Esophagus muscularis mucosa (tissue), 4 donors: ENCODE measurements at regions not wholly inside any gene's neighbourhood (a gene's known extent, or its start where the extent isn't known, plus 50 kb on each side); places are given as distances from the start of the nearest gene placed in this dataset.

ENCODE experiments used
- DNase-seq: peaks from one replicate; pipeline ENCODE4 v3.0.0-alpha.2; 2017; ENCODE audit errors: extremely low spot score
- H3K27ac ChIP-seq, 4 donors: fragments of 200-600 bp; sonication (generic); replicated peaks in 1 of 4; 1 replicate in 3 of 4; 2 replicates in 1 of 4; pipeline ENCODE4 v1.5.1; 2016 to 2019; ENCODE audit warnings: mild to moderate bottlenecking in 1 of 4
- H3K27me3 ChIP-seq, 4 donors: fragments of 200-600 bp; sonication (generic); one replicate each; pipeline versions ENCODE4 v1.5.1 to v1.6.0; 2016 to 2019
- H3K36me3 ChIP-seq, 4 donors: fragments of 200-600 bp; sonication (generic); one replicate each; pipeline ENCODE4 v1.5.1; 2016 to 2019
- H3K4me1 ChIP-seq, 4 donors: fragments of 200-600 bp; sonication (generic); one replicate each; pipeline ENCODE4 v1.5.1; 2016 to 2019
- H3K4me3 ChIP-seq, 4 donors: fragments of 200-600 bp; sonication (generic); 1 replicate in 2 of 4; 2 replicates in 2 of 4; pipeline ENCODE4 v1.5.1; 2016 to 2019; ENCODE audit warnings: mild to moderate bottlenecking in 4 of 4, moderate library complexity in 1 of 4
- H3K9me3 ChIP-seq, 4 donors: fragments of 200-600 bp; sonication (generic); 1 replicate in 3 of 4; 2 replicates in 1 of 4; pipeline ENCODE4 v1.5.1; 2016 to 2019
- EP300 ChIP-seq: sonication (generic); formaldehyde crosslinking; IDR thresholded peaks from one replicate; pipeline ENCODE4 v1.6.1; 2017; ENCODE audit warnings: antibody characterized with exemption
- POLR2A ChIP-seq: fragments of 450-650 bp; IDR thresholded peaks from one replicate; pipeline ENCODE4 v1.6.1; 2017; ENCODE audit warnings: antibody characterized with exemption, moderate library complexity, mild to moderate bottlenecking, low read depth
- POLR2AphosphoS5 ChIP-seq, 2 donors: sonication (generic); formaldehyde crosslinking; IDR thresholded peaks; one replicate each; pipeline ENCODE4 v1.6.1; 2017; ENCODE audit warnings: antibody characterized with exemption in 2 of 2
- WGBS: methylation state at CpG from one replicate; pipeline ENCODE4 v1.1.5; 2018; 5-methylcytosine and 5-hydroxymethylcytosine counted together
- intact Hi-C: fragments of 100-400 bp; cut with DNase I; formaldehyde crosslinking; loops from one replicate; pipeline ENCODE4 v1.15.1; 2023
- TF ChIP-seq, protein P1 (sequence below), 3 experiments: fragments of 200-600 bp in 2 of 3; fragments of 450-650 bp in 1 of 3; sonication (generic) in 2 of 3; IDR thresholded peaks; one replicate each; pipeline ENCODE4 v1.5.1; 2017 to 2019; ENCODE audit warnings: antibody characterized with exemption in 3 of 3, mild to moderate bottlenecking in 2 of 3, moderate library complexity in 1 of 3

DNA sequence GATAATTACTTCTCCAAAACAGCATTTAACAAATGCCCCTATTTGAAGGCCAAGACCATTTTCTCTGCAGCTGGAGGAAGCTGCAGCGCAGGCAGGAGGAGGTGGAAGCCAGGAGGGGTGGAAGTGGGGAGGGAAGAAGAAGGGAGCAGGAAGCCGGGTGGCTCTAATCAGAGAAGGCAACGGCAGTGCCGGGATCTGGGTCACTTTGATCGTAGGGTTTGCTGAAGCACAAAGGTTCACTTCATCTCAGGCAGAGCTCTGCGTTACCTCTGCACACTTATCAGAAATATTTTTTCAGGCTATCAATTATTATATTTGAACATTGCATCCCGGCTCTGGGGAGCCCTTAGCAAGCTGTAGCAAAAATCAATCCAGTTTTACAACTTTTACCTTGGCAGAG is 315.8 kb upstream of the POU3F3 start:
- no peaks in the 10 kb centered on the region for H3K4me1 ChIP-seq
- 61% methylated on average over 7 of the region's 7 CpGs for WGBS
- H3K27ac ChIP-seq = no peak overlapping the region
- peak; percentile 39 for DNase-seq
- H3K27me3 ChIP-seq = no peaks in the 10 kb centered on the region
- no peak overlapping the region for H3K4me3 ChIP-seq
- intact Hi-C loops = no loop called here
- H3K9me3 ChIP-seq = no peaks in the 10 kb centered on the region
- TF ChIP-seq POLR2AphosphoS5 (IDR thresholded peaks at IDR 0.05) = no peak
- no peak for TF ChIP-seq POLR2A
- no peaks in the 10 kb centered on the region for H3K36me3 ChIP-seq

DNA sequence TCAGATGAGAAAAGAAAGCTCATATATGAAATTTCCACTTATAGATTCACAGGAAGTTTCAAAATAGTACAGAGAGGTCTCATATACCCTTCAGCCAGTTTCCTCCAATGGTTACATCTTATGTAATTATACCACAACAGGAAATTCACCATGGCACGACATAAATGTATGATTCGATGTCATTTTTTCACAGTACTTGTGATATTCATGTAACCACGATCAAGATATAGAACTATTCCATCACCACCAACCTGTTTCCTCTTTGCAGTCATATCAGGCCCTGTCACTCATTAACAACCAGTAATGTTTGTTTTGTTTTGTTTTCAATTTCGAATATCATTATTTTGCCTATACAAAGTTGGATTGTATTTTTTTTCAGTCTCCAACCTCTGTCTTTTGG is 314.3 kb upstream of the POU3F3 start:
- H3K9me3 ChIP-seq = no peaks in the 10 kb centered on the region
- TF ChIP-seq, protein P1, sequence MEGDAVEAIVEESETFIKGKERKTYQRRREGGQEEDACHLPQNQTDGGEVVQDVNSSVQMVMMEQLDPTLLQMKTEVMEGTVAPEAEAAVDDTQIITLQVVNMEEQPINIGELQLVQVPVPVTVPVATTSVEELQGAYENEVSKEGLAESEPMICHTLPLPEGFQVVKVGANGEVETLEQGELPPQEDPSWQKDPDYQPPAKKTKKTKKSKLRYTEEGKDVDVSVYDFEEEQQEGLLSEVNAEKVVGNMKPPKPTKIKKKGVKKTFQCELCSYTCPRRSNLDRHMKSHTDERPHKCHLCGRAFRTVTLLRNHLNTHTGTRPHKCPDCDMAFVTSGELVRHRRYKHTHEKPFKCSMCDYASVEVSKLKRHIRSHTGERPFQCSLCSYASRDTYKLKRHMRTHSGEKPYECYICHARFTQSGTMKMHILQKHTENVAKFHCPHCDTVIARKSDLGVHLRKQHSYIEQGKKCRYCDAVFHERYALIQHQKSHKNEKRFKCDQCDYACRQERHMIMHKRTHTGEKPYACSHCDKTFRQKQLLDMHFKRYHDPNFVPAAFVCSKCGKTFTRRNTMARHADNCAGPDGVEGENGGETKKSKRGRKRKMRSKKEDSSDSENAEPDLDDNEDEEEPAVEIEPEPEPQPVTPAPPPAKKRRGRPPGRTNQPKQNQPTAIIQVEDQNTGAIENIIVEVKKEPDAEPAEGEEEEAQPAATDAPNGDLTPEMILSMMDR (IDR thresholded peaks at IDR 0.05) = no peak
- no peak for TF ChIP-seq POLR2AphosphoS5 (IDR thresholded peaks at IDR 0.05)
- TF ChIP-seq EP300 = no peak
- TF ChIP-seq POLR2A = no peak
- H3K27me3 ChIP-seq = no peaks in the 10 kb centered on the region
- intact Hi-C loops = no loop called here
- no peaks in the 10 kb centered on the region for H3K36me3 ChIP-seq
- DNase-seq = no peak
- H3K4me1 ChIP-seq = no peaks in the 10 kb centered on the region
- H3K4me3 ChIP-seq = no peak overlapping the region
- 71% methylated on average over 4 of the region's 4 CpGs for WGBS
- no peak overlapping the region for H3K27ac ChIP-seq

DNA sequence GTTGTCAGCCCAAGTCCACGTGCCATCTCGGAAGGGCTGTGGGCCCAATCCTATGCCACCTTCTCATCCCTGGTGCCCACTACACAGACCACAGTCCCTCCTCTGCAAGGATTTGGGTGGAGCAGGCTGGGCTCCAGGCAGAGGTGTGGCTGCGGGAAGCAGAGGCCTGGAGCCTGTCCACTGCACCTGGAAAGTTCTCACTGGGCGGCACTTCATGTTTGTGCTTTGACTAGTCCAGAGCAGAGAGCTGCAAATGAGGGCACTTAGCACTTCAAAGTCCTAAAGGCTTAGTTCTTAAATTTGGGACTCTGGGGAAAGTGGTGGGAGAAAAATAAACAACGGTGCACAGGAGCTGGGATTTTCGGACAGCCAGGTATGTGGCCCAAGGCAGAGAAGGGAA is 308.9 kb upstream of the POU3F3 start:
- TF ChIP-seq, protein P1 (IDR thresholded peaks at IDR 0.05) = no peak
- no peak for TF ChIP-seq POLR2A
- no peak for TF ChIP-seq POLR2AphosphoS5 (IDR thresholded peaks at IDR 0.05)
- no peak for TF ChIP-seq EP300
- H3K4me3 ChIP-seq = no peak overlapping the region
- H3K9me3 ChIP-seq = no peaks in the 10 kb centered on the region
- no peak overlapping the region for H3K27ac ChIP-seq
- H3K4me1 ChIP-seq = no peaks in the 10 kb centered on the region
- WGBS = 82% methylated on average over 6 of the region's 6 CpGs
- H3K36me3 ChIP-seq = no peaks in the 10 kb centered on the region
- no peaks in the 10 kb centered on the region for H3K27me3 ChIP-seq
- DNase-seq = peak; percentile 75
- intact Hi-C loops = no loop called here

DNA sequence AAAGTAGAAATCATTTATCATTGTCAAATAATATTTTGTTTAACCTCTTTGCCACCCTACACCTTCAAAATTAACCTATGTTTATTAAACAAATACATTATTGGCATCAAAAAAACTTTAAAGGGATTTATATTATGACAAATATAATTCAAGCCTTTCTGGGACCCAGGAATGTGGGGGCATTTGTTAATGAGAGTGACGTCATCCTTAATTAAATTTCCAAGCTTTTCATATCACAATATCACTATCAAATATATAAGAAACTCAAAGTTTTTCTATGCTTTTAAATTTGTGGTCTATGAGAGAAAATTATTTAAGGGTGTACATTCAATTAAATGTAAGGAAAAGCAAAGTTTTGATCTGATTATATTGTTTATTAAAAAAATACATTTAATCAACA is 307.4 kb upstream of the POU3F3 start:
- TF ChIP-seq, protein P1 (IDR thresholded peaks at IDR 0.05) = no peak
- TF ChIP-seq EP300 (no peak), POLR2AphosphoS5 (IDR thresholded peaks at IDR 0.05) (no peak), POLR2A (no peak)
- intact Hi-C loops = no loop called here
- no peak for DNase-seq
- Histone ChIP-seq H3K27me3 (no peaks in the 10 kb centered on the region), H3K4me3 (no peak overlapping the region), H3K4me1 (no peaks in the 10 kb centered on the region), H3K9me3 (no peaks in the 10 kb centered on the region), H3K36me3 (no peaks in the 10 kb centered on the region), H3K27ac (no peak overlapping the region)
- WGBS = 79% methylated on average over 1 of the region's 1 CpG

DNA sequence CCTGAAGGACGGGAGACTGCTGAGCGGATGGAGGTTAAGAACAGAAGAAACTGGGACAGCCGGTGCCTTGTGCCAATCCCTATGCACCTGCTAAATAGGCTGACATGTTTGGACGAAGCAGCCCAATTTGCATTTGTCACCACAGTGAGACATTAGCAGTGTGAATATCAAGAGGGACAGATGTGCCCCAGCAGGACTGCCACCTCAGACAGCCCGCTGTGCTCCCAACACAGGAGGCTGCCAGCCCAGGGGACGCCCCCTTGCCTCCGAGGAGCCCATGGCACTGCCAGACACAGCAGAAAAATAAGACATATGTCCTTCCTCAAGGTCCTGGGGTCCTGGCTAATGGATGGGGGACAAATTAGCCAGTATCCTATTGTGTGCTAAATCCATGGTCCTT is 306.7 kb upstream of the POU3F3 start:
- Histone ChIP-seq H3K4me1 (no peaks in the 10 kb centered on the region), H3K27ac (no peak overlapping the region), H3K36me3 (no peaks in the 10 kb centered on the region), H3K9me3 (no peaks in the 10 kb centered on the region), H3K27me3 (no peaks in the 10 kb centered on the region), H3K4me3 (no peak overlapping the region)
- TF ChIP-seq EP300 (no peak), POLR2AphosphoS5 (IDR thresholded peaks at IDR 0.05) (no peak), POLR2A (no peak)
- TF ChIP-seq, protein P1 (IDR thresholded peaks at IDR 0.05) = no peak
- WGBS = 56% methylated on average over 3 of the region's 7 CpGs
- peak; percentile 89 for DNase-seq
- intact Hi-C loops = no loop called here
